Retinal pigment epithelial cell (primary cell): ENCODE measurements at regions not wholly inside any gene's neighbourhood (a gene's known extent, or its start where the extent isn't known, plus 50 kb on each side); places are given as distances from the start of the nearest gene placed in this dataset.
"Not testable (repeated sequence)": the region's sequence is repeated elsewhere in the genome, so short reads cannot be mapped to it uniquely, and the experiment has no call there.

Experiments used
- DNase-seq: peaks from one replicate; pipeline ENCODE4 v3.0.0-alpha.2; 2010; ENCODE audit warnings: low read depth
- H3K4me3 ChIP-seq: 2 replicates; pipeline ENCODE4 v1.5.1; 2011; ENCODE audit warnings: mild to moderate bottlenecking, low read length, control low read depth, moderate library complexity
- CTCF ChIP-seq: conservative IDR thresholded peaks from 2 replicates; pipeline ENCODE4 v1.5.1; 2011; ENCODE audit warnings: low read depth, low read length, control low read depth, inconsistent platforms

DNA sequence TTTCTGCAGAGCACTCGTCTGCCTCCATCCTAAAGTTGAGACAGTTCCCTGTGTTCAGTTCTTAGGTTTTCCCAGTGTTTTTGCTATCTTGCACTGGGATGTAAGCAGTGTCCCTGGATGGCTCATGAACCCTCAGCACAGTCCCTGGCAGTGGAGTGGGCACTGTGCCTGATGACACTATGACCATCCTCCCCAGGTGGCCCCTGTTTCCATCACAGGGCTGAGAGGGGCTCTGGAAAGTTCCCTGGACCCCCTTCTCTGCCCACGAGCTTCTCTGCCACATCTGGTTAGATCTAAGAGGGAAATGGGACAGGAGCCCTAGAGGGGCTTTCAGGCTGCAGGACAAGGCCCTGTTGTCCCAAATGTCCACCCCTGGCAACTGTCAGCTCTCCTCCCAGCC lies 249.8 kb upstream of the SFSWAP start:
- no peak for DNase-seq
- no peak overlapping the region for H3K4me3 ChIP-seq
- TF ChIP-seq CTCF = no peak

- TF ChIP-seq CTCF = no peak
These were observed 247.7 kb upstream of the SFSWAP start for GRCh38 chr12:131463174-131463573.

GRCh38 chr12:131464081-131464480 lies 246.8 kb upstream of the SFSWAP start:
- no peak overlapping the region for H3K4me3 ChIP-seq
- TF ChIP-seq CTCF = no peak

More at GRCh38 chr12:131463174-131463573, 247.7 kb upstream of the SFSWAP start:
- no peak for DNase-seq
- no peak overlapping the region for H3K4me3 ChIP-seq

DNA sequence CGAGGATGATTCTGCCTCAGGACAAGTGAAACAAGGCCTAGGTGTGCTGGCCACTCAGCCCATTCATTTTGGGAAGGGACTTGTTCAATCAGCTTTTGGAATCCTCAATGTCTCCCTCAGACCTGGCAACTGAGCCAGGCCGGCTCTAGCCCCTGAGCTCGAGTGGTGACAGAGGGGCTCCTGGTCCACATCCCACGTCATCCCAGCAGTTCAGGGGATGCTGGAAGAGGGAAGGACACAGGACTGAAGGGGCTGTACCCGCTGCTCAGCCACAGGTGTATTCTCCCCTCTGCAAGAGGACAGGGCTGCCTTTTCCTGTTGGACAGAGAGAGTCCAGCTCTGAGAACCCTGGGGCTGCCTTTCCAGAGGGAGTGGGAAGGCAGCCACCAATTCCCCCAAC lies 244.6 kb upstream of the SFSWAP start:
- no peak for TF ChIP-seq CTCF
- no peak overlapping the region for H3K4me3 ChIP-seq
- no peak for DNase-seq

More at GRCh38 chr12:131464081-131464480, 246.8 kb upstream of the SFSWAP start:
- no peak for DNase-seq

DNA sequence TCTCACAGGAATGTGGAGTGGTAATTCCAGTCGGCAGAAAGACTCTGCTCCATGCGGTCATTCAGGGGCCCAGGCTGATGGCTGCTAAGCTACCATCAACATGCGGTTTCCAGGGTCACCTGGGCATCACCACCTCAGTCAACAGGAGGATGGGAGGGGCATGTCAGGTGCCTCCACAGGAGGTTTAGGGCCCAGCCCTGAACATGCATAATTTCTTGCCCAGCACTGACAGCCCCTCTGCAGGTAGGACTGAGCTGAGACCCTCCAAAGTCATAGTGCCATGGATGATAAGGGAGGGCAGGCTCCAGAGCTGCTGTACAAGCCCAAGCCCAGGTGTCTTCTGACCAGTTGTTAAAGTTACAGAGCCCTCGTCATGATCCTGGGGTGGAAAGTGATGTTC lies 244.0 kb upstream of the SFSWAP start:
- H3K4me3 ChIP-seq = no peak overlapping the region
- TF ChIP-seq CTCF = no peak
- DNase-seq = no peak

GRCh38 chr12:131468206-131468605 lies 242.7 kb upstream of the SFSWAP start:
- no peak overlapping the region for H3K4me3 ChIP-seq
- TF ChIP-seq CTCF = no peak
- DNase-seq = no peak

DNA sequence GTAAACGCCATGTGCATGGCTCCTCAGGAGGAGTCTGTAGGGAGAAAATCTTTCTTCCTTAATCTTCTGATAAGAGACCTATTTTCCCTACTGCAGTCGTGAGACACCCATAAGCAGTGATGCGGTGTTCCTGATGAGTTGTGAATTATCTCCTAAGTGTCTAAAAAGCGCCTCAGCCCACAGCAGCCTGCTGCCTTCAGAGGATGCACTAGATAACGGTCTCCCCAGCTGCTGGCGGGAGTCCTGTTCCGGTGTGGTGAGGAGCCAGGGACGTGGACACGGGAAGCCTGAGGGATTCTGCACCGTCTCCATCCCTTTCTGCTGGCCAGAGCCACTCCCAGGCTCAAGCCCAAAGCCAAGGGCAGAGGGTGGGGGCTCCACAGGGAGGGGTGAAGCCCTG lies 240.9 kb upstream of the SFSWAP start:
- not testable (repeated sequence) for DNase-seq, H3K4me3 ChIP-seq
